ENCODE measurements at regions not wholly inside any gene's neighbourhood (a gene's known extent, or its start where the extent isn't known, plus 50 kb on each side); places are given as distances from the start of the nearest gene placed in this dataset.
"Not testable (repeated sequence)": the region's sequence is repeated elsewhere in the genome, so short reads cannot be mapped to it uniquely, and the experiment has no call there.

DNA sequence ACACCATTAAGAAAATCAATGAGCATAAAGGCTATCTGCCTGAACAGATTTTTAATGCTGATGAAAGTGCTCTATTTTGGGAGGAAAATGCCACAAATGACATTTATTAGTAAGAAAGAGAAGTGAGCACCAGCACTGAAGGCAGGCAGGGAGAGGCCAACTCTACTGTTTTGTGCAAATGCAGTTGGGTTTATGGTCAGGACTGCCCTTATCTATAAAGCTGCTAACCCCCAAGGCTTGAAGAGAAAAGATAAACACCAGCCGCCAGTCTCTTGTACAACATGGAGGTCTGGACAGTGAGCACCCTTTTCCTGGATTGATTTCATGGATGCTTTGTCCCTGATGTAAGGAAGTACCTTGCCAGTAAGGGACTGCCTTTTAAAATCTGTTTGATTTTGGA is 246.8 kb upstream of the SFSWAP start:
- 55 to 86% (median 68%) methylated on average over 1 of the region's 1 CpG for WGBS, 3 donors
- DNase-seq, result no peak

DNA sequence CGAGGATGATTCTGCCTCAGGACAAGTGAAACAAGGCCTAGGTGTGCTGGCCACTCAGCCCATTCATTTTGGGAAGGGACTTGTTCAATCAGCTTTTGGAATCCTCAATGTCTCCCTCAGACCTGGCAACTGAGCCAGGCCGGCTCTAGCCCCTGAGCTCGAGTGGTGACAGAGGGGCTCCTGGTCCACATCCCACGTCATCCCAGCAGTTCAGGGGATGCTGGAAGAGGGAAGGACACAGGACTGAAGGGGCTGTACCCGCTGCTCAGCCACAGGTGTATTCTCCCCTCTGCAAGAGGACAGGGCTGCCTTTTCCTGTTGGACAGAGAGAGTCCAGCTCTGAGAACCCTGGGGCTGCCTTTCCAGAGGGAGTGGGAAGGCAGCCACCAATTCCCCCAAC is 244.6 kb upstream of the SFSWAP start:
- no peak for ATAC-seq
- WGBS, 3 donors, result 88 to 91% (median 88%) methylated on average over 5 of the region's 5 CpGs
- Histone ChIP-seq H3K27ac (no peak overlapping the region), H3K4me1 (no peaks in the 10 kb centered on the region), H3K4me3 (no peak overlapping the region), H3K36me3 (ENCODE audit: insufficient read depth in 1 of 2, low read depth in 1 of 2) (no peaks in the 10 kb centered on the region), H3K27me3 (ENCODE audit: insufficient read depth in 3 of 3, low read length in 2 of 3) (peaks cover 0 to 2% (median 0%) of the 10 kb centered on the region in 3 donors), H3K9me3 (no peaks in the 10 kb centered on the region)
- TF ChIP-seq, protein P1, sequence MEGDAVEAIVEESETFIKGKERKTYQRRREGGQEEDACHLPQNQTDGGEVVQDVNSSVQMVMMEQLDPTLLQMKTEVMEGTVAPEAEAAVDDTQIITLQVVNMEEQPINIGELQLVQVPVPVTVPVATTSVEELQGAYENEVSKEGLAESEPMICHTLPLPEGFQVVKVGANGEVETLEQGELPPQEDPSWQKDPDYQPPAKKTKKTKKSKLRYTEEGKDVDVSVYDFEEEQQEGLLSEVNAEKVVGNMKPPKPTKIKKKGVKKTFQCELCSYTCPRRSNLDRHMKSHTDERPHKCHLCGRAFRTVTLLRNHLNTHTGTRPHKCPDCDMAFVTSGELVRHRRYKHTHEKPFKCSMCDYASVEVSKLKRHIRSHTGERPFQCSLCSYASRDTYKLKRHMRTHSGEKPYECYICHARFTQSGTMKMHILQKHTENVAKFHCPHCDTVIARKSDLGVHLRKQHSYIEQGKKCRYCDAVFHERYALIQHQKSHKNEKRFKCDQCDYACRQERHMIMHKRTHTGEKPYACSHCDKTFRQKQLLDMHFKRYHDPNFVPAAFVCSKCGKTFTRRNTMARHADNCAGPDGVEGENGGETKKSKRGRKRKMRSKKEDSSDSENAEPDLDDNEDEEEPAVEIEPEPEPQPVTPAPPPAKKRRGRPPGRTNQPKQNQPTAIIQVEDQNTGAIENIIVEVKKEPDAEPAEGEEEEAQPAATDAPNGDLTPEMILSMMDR (IDR thresholded peaks at IDR 0.05), result no peak
- no peak for DNase-seq
- intact Hi-C loops (cut with DNase I), result no loop called here

More for the DNA sequence above, 246.8 kb upstream of the SFSWAP start:
- intact Hi-C loops (cut with DNase I), result no loop called here
- H3K4me3 ChIP-seq, result no peak overlapping the region
- no peaks in the 10 kb centered on the region for H3K4me1 ChIP-seq
- H3K27ac ChIP-seq, result no peak overlapping the region
- peaks cover 0 to 2% (median 0%) of the 10 kb centered on the region in 3 donors for H3K27me3 ChIP-seq (ENCODE audit: insufficient read depth in 3 of 3, low read length in 2 of 3)
- no peaks in the 10 kb centered on the region for H3K36me3 ChIP-seq (ENCODE audit: insufficient read depth in 1 of 2, low read depth in 1 of 2)
- no peak for ATAC-seq
- no peaks in the 10 kb centered on the region for H3K9me3 ChIP-seq
- TF ChIP-seq, protein P1 (IDR thresholded peaks at IDR 0.05), result no peak

DNA sequence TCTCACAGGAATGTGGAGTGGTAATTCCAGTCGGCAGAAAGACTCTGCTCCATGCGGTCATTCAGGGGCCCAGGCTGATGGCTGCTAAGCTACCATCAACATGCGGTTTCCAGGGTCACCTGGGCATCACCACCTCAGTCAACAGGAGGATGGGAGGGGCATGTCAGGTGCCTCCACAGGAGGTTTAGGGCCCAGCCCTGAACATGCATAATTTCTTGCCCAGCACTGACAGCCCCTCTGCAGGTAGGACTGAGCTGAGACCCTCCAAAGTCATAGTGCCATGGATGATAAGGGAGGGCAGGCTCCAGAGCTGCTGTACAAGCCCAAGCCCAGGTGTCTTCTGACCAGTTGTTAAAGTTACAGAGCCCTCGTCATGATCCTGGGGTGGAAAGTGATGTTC is 244.0 kb upstream of the SFSWAP start:
- no peak overlapping the region for H3K4me3 ChIP-seq
- H3K4me1 ChIP-seq, result no peaks in the 10 kb centered on the region
- DNase-seq, result no peak
- intact Hi-C loops (cut with DNase I), result no loop called here
- no peak for ATAC-seq
- TF ChIP-seq, protein P1 (IDR thresholded peaks at IDR 0.05), result no peak
- no peak overlapping the region for H3K27ac ChIP-seq
- no peaks in the 10 kb centered on the region for H3K36me3 ChIP-seq (ENCODE audit: insufficient read depth in 1 of 2, low read depth in 1 of 2)
- no peaks in the 10 kb centered on the region for H3K9me3 ChIP-seq
- peaks cover 0 to 2% (median 0%) of the 10 kb centered on the region in 3 donors for H3K27me3 ChIP-seq (ENCODE audit: insufficient read depth in 3 of 3, low read length in 2 of 3)
- WGBS, 3 donors, result 84 to 87% (median 86%) methylated on average over 4 of the region's 4 CpGs

DNA sequence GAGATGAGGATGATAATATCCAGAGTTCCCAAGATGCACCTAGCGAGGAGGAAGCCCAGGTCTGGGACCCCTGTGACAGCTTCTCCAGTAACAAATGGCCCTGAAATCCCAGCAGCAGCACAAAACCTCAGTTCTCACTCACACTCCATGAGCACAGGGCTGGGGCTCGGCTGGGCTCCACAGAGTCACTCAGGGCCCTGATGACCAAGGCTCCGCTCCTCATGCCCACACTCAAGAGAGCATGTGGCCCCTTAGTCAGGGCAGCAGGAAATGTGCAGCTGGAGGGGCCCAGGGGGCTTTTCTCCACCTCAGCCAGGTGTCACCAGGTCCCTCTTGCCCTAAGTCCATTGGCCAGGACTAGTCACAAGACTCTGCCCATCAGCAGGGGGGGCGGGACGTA is 242.7 kb upstream of the SFSWAP start:
- Histone ChIP-seq H3K36me3 (ENCODE audit: insufficient read depth in 1 of 2, low read depth in 1 of 2) (no peaks in the 10 kb centered on the region), H3K4me1 (no peaks in the 10 kb centered on the region), H3K27ac (no peak overlapping the region), H3K27me3 (ENCODE audit: insufficient read depth in 3 of 3, low read length in 2 of 3) (peaks cover 0 to 2% (median 0%) of the 10 kb centered on the region in 3 donors), H3K9me3 (no peaks in the 10 kb centered on the region), H3K4me3 (no peak overlapping the region)
- DNase-seq, result no peak
- intact Hi-C loops (cut with DNase I), result no loop called here
- ATAC-seq, result no peak
- TF ChIP-seq, protein P1 (IDR thresholded peaks at IDR 0.05), result no peak
- WGBS, 3 donors, result 87 to 90% (median 87%) methylated on average over 5 of the region's 5 CpGs

DNA sequence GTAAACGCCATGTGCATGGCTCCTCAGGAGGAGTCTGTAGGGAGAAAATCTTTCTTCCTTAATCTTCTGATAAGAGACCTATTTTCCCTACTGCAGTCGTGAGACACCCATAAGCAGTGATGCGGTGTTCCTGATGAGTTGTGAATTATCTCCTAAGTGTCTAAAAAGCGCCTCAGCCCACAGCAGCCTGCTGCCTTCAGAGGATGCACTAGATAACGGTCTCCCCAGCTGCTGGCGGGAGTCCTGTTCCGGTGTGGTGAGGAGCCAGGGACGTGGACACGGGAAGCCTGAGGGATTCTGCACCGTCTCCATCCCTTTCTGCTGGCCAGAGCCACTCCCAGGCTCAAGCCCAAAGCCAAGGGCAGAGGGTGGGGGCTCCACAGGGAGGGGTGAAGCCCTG is 240.9 kb upstream of the SFSWAP start:
- H3K4me3 ChIP-seq; H3K9me3 ChIP-seq; H3K4me1 ChIP-seq; H3K27me3 ChIP-seq (ENCODE audit: insufficient read depth in 3 of 3, low read length in 2 of 3); DNase-seq; H3K36me3 ChIP-seq (ENCODE audit: insufficient read depth in 1 of 2, low read depth in 1 of 2); ATAC-seq; intact Hi-C loops (cut with DNase I); H3K27ac ChIP-seq: not testable (repeated sequence)
- WGBS, 3 donors, result 69 to 83% (median 71%) methylated on average over 3 to 4 of the region's 10 CpGs

Data from psoas muscle (tissue), 7 donors.